ENCODE measurements at regions not wholly inside any gene's neighbourhood (a gene's known extent, or its start where the extent isn't known, plus 50 kb on each side); places are given as distances from the start of the nearest gene placed in this dataset.
"Not testable (repeated sequence)": the region's sequence is repeated elsewhere in the genome, so short reads cannot be mapped to it uniquely, and the experiment has no call there.

GRCh38 chr6:16883414-16883813 lies 122.2 kb upstream of the ATXN1 start:
- TF ChIP-seq CTCF (conservative IDR thresholded peaks at IDR 0.05; ENCODE audit: control insufficient read depth, insufficient read depth, low read depth, low read length) = no peak
- no peak overlapping the region for H3K4me3 ChIP-seq (ENCODE audit: control insufficient read depth, low read depth, low read length)
- DNase-seq (ENCODE audit: low read depth) = no peak

- no peak for DNase-seq (ENCODE audit: low read depth)
- no peak overlapping the region for H3K4me3 ChIP-seq (ENCODE audit: control insufficient read depth, low read depth, low read length)
- TF ChIP-seq CTCF (conservative IDR thresholded peaks at IDR 0.05; ENCODE audit: control insufficient read depth, insufficient read depth, low read depth, low read length) = no peak
Observed at GRCh38 chr6:16882230-16882629, 121.0 kb upstream of the ATXN1 start.

- DNase-seq (ENCODE audit: low read depth); H3K4me3 ChIP-seq (ENCODE audit: control insufficient read depth, low read depth, low read length): not testable (repeated sequence)
Observed at GRCh38 chr6:16876852-16877251, 115.6 kb upstream of the ATXN1 start.

- DNase-seq (ENCODE audit: low read depth) = no peak
- no peak for TF ChIP-seq CTCF (conservative IDR thresholded peaks at IDR 0.05; ENCODE audit: control insufficient read depth, insufficient read depth, low read depth, low read length)
- H3K4me3 ChIP-seq (ENCODE audit: control insufficient read depth, low read depth, low read length) = no peak overlapping the region
Observed at GRCh38 chr6:16876201-16876600, 114.9 kb upstream of the ATXN1 start.

- DNase-seq (ENCODE audit: low read depth) = no peak
- TF ChIP-seq CTCF (conservative IDR thresholded peaks at IDR 0.05; ENCODE audit: control insufficient read depth, insufficient read depth, low read depth, low read length) = no peak
- H3K4me3 ChIP-seq (ENCODE audit: control insufficient read depth, low read depth, low read length) = no peak overlapping the region
Observed at GRCh38 chr6:16873698-16874097, 112.4 kb upstream of the ATXN1 start.

- TF ChIP-seq CTCF (conservative IDR thresholded peaks at IDR 0.05; ENCODE audit: control insufficient read depth, insufficient read depth, low read depth, low read length) = peak; percentile 21
- DNase-seq (ENCODE audit: low read depth) = no peak
- no peak overlapping the region for H3K4me3 ChIP-seq (ENCODE audit: control insufficient read depth, low read depth, low read length)
Observed at GRCh38 chr6:16872543-16873235, 111.4 kb upstream of the ATXN1 start.

- no peak overlapping the region for H3K4me3 ChIP-seq (ENCODE audit: control insufficient read depth, low read depth, low read length)
- TF ChIP-seq CTCF (conservative IDR thresholded peaks at IDR 0.05; ENCODE audit: control insufficient read depth, insufficient read depth, low read depth, low read length) = no peak
- no peak for DNase-seq (ENCODE audit: low read depth)
Observed at GRCh38 chr6:16871047-16871446, 109.8 kb upstream of the ATXN1 start.

Data from fibroblast of mammary gland (primary cell).